AG10803 (cell line): ENCODE measurements at regions not wholly inside any gene's neighbourhood (a gene's known extent, or its start where the extent isn't known, plus 50 kb on each side); places are given as distances from the start of the nearest gene placed in this dataset.

Experiments used
- DNase-seq: peaks from one replicate; pipeline ENCODE4 v3.0.0; 2010; ENCODE audit warnings: low read depth
- H3K4me3 ChIP-seq: 2 replicates; pipeline ENCODE4 v1.5.1; 2011; ENCODE audit warnings: mild to moderate bottlenecking, low read length, control low read depth
- CTCF ChIP-seq: conservative IDR thresholded peaks from 2 replicates; pipeline ENCODE4 v1.5.1; 2011; ENCODE audit warnings: mild to moderate bottlenecking, low read length, control low read depth, inconsistent platforms

DNA sequence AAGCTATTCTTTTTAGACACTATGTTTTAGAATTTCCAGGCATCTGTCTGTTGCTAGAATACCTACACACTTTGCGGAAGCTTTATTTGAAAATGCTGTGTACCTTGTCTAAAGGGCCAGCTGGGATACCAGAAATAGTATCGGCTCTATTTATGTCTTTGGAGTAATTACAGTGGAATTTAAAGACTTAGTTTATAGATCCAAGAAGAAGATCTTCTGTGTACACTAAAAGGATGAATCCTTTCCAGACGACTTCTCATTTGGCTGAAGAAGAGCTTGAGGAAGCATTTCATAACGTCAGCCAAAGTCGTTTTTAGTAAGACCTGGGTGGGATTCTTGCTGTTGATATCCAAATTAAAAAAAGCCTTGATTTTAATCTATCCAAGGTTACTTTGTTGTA is 365.9 kb downstream of the INHBA start:
- DNase-seq, result no peak
- no peak overlapping the region for H3K4me3 ChIP-seq
- TF ChIP-seq CTCF, result no peak

DNA sequence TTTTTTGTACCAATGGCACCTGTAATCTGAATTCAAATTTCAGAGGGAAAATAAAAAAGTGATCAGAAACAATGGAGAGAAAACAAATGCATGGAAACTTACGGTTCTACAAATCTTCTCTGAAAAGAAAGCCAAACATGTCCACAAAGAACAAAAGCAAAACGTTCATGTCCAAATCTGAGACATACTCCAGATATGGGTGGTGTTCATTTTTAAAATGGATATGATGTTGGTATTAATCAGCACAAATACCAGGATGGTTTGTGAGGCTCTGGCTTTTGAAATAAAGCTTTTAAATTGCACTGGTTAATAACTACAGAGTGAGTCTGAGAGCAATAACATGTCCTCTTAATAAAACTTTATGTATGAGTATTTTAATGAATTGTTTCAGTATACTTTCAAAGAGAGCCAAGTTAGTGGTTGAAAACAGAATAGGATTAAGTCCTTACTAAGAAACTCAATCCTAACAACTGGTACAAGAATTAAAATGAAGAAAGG is 366.4 kb downstream of the INHBA start:
- no peak overlapping the region for H3K4me3 ChIP-seq
- DNase-seq, result no peak
- TF ChIP-seq CTCF, result no peak

DNA sequence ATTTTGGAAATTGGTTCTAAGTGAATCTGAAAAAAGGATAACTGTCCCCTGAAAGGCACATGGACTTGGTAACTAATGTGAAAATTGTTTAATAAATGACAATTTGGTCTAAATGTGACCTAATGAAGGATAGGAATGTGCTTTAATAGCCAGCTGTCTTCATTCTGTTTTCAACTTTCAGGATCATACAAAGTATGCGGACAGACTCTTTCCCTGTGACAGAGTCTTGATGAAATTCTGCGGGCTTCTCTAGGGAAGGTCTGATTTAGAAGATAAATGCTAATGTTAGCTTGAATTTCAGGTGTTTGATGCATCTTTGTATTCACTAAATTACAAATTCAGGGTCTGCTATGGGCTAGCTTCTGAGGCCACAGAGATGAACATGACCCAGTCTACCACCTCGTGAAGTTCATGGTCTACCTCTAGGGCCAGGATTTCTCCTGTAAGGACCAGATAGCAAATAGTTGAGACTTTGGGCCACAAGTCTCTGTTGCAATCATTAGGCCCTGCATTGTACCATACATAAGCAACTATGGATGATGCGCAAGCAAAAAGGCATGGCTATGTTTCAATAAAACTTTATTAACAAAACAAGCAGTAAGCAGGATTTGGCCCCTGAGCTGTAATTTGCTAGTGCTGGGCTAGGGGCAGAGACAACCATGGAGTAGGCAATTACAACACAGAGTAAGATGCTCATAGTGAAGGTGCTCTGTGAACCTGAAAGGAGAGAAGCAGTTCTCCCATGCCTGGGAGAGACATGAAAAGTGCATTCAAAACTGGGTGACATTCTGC is 368.6 kb downstream of the INHBA start:
- H3K4me3 ChIP-seq, result no peak overlapping the region
- TF ChIP-seq CTCF, result no peak
- no peak for DNase-seq

DNA sequence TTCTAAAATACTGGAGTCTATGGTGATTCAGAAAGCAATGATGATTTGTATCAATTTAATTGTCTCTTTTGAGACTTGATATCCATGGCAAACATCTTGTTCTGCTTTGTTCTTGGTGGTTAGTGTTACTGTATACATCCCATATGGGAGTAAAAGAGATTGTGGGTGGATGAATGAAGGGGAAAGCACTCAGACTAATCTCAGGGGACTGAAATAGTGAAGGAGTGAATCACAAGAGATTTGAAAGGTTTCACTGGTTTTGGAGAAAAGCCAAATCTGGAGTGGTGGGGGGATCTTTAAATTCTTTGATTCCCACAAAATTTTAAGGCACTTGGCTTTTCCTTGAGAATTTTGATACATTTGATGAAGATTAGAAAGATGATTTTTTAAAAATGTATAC is 369.4 kb downstream of the INHBA start:
- TF ChIP-seq CTCF, result no peak
- DNase-seq, result peak; percentile 73
- H3K4me3 ChIP-seq, result no peak overlapping the region

- no peak for DNase-seq
- H3K4me3 ChIP-seq, result no peak overlapping the region
- TF ChIP-seq CTCF, result no peak
These were observed 371.7 kb downstream of the INHBA start for GRCh38 chr7:41331194-41331593.

GRCh38 chr7:41328544-41328943 is 374.3 kb downstream of the INHBA start:
- peak; percentile 53 for DNase-seq
- no peak for TF ChIP-seq CTCF
- H3K4me3 ChIP-seq, result no peak overlapping the region

DNA sequence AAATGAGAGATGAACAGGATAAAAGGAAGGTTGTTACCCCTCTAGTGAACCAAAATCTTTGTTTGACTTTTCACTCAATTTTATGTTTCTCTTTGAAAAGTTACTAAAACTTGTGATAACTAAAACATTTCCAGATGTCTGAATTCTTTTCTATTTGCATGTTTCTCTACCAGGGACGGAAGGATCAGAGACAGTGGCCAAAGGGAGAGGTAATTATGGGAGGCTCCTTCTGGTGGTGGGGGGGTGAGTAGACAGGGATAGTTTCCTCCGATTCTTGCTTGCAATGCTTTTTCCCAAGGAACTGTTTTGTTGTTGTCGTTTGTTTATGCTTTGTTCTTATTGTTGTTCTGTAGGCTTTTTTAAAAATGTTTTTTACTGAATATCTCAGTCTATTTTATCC is 374.8 kb downstream of the INHBA start:
- no peak for TF ChIP-seq CTCF
- DNase-seq, result peak; percentile 35
- no peak overlapping the region for H3K4me3 ChIP-seq
